IMR-90 (cell line): ENCODE measurements at regions not wholly inside any gene's neighbourhood (a gene's known extent, or its start where the extent isn't known, plus 50 kb on each side); places are given as distances from the start of the nearest gene placed in this dataset.

Experiments used
- MXI1 ChIP-seq: IDR thresholded peaks from 2 replicates; pipeline ENCODE4 v1.6.1; 2012; ENCODE audit warnings: low read depth, mild to moderate bottlenecking, low read length, moderate library complexity, borderline replicate concordance
- POLR2A ChIP-seq: IDR thresholded peaks from 2 replicates; pipeline ENCODE4 v1.6.1; 2012; ENCODE audit warnings: mild to moderate bottlenecking, low read depth, low read length
- RAD21 ChIP-seq: IDR thresholded peaks from 2 replicates; pipeline ENCODE4 v1.6.1; 2012; ENCODE audit warnings: low read length, improper control_type of control experiment
- RFX5 ChIP-seq: IDR thresholded peaks from 2 replicates; pipeline ENCODE4 v1.8.0; 2012; ENCODE audit warnings: low read depth, mild to moderate bottlenecking, low read length, moderate library complexity
- TF ChIP-seq, protein P1 (sequence below): conservative IDR thresholded peaks from 2 replicates; pipeline ENCODE4 v1.5.1; 2012; ENCODE audit warnings: mild to moderate bottlenecking, low read depth, low read length, improper control_type of control experiment

DNA sequence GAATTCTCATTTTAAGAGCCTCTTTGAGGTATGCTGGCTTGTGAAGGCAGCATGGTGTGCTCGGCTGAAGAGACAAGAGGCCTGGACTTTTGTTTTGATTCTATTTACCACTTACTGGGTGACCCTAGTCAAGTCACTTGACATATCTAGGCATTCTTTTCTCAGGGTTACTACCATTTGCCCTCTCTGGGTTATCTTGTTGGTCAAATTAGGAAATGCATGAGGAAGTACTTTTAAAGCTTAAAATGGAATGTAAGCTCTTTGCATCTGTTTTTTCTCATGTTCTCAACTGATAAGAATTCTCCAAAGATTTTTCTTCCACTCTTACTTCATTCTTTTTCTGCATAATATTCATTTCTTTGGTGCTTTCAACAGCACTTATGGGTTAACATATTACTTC lies 173.1 kb downstream of the PLK2 start:
- TF ChIP-seq, protein P1, sequence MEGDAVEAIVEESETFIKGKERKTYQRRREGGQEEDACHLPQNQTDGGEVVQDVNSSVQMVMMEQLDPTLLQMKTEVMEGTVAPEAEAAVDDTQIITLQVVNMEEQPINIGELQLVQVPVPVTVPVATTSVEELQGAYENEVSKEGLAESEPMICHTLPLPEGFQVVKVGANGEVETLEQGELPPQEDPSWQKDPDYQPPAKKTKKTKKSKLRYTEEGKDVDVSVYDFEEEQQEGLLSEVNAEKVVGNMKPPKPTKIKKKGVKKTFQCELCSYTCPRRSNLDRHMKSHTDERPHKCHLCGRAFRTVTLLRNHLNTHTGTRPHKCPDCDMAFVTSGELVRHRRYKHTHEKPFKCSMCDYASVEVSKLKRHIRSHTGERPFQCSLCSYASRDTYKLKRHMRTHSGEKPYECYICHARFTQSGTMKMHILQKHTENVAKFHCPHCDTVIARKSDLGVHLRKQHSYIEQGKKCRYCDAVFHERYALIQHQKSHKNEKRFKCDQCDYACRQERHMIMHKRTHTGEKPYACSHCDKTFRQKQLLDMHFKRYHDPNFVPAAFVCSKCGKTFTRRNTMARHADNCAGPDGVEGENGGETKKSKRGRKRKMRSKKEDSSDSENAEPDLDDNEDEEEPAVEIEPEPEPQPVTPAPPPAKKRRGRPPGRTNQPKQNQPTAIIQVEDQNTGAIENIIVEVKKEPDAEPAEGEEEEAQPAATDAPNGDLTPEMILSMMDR: no peak
- TF ChIP-seq POLR2A (no peak), MXI1 (no peak), RAD21 (no peak), RFX5 (no peak)
